ENCODE measurements at regions not wholly inside any gene's neighbourhood (a gene's known extent, or its start where the extent isn't known, plus 50 kb on each side); places are given as distances from the start of the nearest gene placed in this dataset.
"Not testable (repeated sequence)": the region's sequence is repeated elsewhere in the genome, so short reads cannot be mapped to it uniquely, and the experiment has no call there.

DNA sequence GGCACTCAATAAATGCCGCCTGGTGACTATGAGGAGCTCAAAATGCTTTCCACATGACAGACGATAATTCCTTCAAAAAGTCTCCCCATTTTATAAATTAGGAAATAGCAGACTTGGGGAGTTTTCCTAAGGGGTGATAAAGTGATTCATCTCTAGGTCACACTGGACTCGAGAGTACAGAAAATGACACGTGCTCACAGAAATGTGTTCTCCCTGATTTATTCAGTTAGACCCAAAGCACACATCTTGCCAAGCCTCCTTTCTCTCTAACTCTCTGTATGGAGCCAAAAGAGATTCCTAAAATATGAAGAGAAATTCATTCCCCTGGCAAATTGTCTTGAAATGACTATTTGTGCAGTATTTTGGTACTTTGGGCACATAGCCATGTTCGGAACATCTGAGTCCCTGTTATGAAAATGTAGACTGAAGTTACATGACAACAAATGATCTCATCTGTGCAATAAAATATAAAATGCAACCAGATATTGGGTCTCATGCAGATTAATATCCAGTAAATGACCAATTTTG lies 381.1 kb downstream of the TFAP2B start (continued):
- TF ChIP-seq, protein P1, sequence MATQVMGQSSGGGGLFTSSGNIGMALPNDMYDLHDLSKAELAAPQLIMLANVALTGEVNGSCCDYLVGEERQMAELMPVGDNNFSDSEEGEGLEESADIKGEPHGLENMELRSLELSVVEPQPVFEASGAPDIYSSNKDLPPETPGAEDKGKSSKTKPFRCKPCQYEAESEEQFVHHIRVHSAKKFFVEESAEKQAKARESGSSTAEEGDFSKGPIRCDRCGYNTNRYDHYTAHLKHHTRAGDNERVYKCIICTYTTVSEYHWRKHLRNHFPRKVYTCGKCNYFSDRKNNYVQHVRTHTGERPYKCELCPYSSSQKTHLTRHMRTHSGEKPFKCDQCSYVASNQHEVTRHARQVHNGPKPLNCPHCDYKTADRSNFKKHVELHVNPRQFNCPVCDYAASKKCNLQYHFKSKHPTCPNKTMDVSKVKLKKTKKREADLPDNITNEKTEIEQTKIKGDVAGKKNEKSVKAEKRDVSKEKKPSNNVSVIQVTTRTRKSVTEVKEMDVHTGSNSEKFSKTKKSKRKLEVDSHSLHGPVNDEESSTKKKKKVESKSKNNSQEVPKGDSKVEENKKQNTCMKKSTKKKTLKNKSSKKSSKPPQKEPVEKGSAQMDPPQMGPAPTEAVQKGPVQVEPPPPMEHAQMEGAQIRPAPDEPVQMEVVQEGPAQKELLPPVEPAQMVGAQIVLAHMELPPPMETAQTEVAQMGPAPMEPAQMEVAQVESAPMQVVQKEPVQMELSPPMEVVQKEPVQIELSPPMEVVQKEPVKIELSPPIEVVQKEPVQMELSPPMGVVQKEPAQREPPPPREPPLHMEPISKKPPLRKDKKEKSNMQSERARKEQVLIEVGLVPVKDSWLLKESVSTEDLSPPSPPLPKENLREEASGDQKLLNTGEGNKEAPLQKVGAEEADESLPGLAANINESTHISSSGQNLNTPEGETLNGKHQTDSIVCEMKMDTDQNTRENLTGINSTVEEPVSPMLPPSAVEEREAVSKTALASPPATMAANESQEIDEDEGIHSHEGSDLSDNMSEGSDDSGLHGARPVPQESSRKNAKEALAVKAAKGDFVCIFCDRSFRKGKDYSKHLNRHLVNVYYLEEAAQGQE (IDR thresholded peaks at IDR 0.05; ENCODE audit: unreplicated experiment): no peak
- no peak for TF ChIP-seq NANOG (IDR thresholded peaks at IDR 0.05; ENCODE audit: borderline replicate concordance)

DNA sequence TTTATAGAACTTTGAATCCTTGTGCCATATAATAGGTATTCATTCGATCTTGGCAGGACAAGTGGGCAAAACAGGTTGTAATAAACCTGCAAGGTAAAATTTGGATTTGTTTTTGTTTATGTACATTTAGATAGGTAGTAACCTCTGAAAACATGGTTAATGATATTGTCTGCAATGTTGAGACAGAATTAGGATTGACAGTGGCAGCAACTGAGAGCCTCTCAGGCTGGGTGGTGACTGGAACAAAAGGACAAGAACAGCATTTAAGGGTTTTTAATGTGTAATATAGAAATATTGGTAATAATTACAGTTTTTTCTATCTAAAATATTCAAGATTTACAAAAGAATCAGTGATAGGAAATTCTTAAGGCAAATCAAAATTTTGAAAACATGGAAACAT lies 382.0 kb downstream of the TFAP2B start:
- H3K79me2 ChIP-seq (replicated peaks; ENCODE audit: insufficient read depth): no peaks in the 10 kb centered on the region
- H3K27me3 Mint-ChIP-seq (ENCODE audit: insufficient read depth, low read depth, poor library complexity): no peaks in the 10 kb centered on the region
- DNase-seq (ENCODE audit: low spot score) (no peak), ATAC-seq (no peak)
- H3K4me1 ChIP-seq (ENCODE audit: insufficient read depth): no peaks in the 10 kb centered on the region
- no peaks in the 10 kb centered on the region for H3K9me2 ChIP-seq (ENCODE audit: insufficient read depth)
- H4K20me1 ChIP-seq (replicated peaks; ENCODE audit: insufficient read depth): no peaks in the 10 kb centered on the region
- no peaks in the 10 kb centered on the region for H3K36me3 ChIP-seq (ENCODE audit: insufficient read depth)
- no peak overlapping the region for H3K4me3 Mint-ChIP-seq
- H3K27ac Mint-ChIP-seq: no peak overlapping the region
- no peaks in the 10 kb centered on the region for H3F3A ChIP-seq (replicated peaks; ENCODE audit: low read depth)
- no peaks in the 10 kb centered on the region for H3K4me1 Mint-ChIP-seq
- no peak for TF ChIP-seq ZNF114 (CRISPR knock-in tag; IDR thresholded peaks at IDR 0.05)
- TF ChIP-seq POLR2AphosphoS5 (IDR thresholded peaks at IDR 0.05; ENCODE audit: low read depth): no peak
- TF ChIP-seq, protein P1 (IDR thresholded peaks at IDR 0.05; ENCODE audit: unreplicated experiment): no peak
- no peak for TF ChIP-seq JUNB (IDR thresholded peaks at IDR 0.05; ENCODE audit: unreplicated experiment)
- TF ChIP-seq, protein P2, sequence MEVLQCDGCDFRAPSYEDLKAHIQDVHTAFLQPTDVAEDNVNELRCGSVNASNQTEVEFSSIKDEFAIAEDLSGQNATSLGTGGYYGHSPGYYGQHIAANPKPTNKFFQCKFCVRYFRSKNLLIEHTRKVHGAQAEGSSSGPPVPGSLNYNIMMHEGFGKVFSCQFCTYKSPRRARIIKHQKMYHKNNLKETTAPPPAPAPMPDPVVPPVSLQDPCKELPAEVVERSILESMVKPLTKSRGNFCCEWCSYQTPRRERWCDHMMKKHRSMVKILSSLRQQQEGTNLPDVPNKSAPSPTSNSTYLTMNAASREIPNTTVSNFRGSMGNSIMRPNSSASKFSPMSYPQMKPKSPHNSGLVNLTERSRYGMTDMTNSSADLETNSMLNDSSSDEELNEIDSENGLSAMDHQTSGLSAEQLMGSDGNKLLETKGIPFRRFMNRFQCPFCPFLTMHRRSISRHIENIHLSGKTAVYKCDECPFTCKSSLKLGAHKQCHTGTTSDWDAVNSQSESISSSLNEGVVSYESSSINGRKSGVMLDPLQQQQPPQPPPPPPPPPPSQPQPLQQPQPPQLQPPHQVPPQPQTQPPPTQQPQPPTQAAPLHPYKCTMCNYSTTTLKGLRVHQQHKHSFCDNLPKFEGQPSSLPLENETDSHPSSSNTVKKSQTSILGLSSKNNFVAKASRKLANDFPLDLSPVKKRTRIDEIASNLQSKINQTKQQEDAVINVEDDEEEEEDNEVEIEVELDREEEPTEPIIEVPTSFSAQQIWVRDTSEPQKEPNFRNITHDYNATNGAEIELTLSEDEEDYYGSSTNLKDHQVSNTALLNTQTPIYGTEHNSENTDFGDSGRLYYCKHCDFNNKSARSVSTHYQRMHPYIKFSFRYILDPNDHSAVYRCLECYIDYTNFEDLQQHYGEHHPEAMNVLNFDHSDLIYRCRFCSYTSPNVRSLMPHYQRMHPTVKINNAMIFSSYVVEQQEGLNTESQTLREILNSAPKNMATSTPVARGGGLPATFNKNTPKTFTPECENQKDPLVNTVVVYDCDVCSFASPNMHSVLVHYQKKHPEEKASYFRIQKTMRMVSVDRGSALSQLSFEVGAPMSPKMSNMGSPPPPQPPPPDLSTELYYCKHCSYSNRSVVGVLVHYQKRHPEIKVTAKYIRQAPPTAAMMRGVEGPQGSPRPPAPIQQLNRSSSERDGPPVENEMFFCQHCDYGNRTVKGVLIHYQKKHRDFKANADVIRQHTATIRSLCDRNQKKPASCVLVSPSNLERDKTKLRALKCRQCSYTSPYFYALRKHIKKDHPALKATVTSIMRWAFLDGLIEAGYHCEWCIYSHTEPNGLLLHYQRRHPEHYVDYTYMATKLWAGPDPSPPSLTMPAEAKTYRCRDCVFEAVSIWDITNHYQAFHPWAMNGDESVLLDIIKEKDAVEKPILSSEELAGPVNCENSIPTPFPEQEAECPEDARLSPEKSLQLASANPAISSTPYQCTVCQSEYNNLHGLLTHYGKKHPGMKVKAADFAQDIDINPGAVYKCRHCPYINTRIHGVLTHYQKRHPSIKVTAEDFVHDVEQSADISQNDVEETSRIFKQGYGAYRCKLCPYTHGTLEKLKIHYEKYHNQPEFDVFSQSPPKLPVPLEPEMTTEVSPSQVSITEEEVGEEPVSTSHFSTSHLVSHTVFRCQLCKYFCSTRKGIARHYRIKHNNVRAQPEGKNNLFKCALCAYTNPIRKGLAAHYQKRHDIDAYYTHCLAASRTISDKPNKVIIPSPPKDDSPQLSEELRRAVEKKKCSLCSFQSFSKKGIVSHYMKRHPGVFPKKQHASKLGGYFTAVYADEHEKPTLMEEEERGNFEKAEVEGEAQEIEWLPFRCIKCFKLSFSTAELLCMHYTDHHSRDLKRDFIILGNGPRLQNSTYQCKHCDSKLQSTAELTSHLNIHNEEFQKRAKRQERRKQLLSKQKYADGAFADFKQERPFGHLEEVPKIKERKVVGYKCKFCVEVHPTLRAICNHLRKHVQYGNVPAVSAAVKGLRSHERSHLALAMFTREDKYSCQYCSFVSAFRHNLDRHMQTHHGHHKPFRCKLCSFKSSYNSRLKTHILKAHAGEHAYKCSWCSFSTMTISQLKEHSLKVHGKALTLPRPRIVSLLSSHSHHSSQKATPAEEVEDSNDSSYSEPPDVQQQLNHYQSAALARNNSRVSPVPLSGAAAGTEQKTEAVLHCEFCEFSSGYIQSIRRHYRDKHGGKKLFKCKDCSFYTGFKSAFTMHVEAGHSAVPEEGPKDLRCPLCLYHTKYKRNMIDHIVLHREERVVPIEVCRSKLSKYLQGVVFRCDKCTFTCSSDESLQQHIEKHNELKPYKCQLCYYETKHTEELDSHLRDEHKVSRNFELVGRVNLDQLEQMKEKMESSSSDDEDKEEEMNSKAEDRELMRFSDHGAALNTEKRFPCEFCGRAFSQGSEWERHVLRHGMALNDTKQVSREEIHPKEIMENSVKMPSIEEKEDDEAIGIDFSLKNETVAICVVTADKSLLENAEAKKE (CRISPR knock-in tag; IDR thresholded peaks at IDR 0.05): no peak
- no peak for TF ChIP-seq STAT1 (IDR thresholded peaks at IDR 0.05; ENCODE audit: unreplicated experiment)
- no peaks in the 10 kb centered on the region for H3K36me3 Mint-ChIP-seq (ENCODE audit: low read depth)
- H3K9me3 Mint-ChIP-seq: no peaks in the 10 kb centered on the region
- no peak overlapping the region for H3K4me2 ChIP-seq
- H2AFZ ChIP-seq: no peak overlapping the region
- no peak overlapping the region for H3K27ac ChIP-seq (ENCODE audit: low read depth)
- no peaks in the 10 kb centered on the region for H3K27me3 ChIP-seq (ENCODE audit: insufficient read depth)
- no peak overlapping the region for H3K4me3 ChIP-seq

DNA sequence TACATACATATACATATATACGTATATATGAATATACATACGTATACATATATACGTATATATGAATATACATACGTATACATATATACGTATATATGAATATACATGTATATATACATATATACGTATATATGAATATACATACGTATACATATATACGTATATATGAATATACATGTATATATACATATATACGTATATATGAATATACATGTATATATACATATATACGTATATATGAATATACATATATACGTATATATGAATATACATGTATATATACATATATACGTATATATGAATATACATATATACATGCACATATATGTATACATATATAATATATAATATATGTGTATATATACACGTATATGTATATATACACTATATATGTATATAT lies 384.0 kb downstream of the TFAP2B start:
- H3K9me2 ChIP-seq (ENCODE audit: insufficient read depth); H3K27ac Mint-ChIP-seq; H3K27me3 Mint-ChIP-seq (ENCODE audit: insufficient read depth, low read depth, poor library complexity); DNase-seq (ENCODE audit: low spot score); H2AFZ ChIP-seq; H3K4me1 Mint-ChIP-seq; H3K27me3 ChIP-seq (ENCODE audit: insufficient read depth); H3K36me3 ChIP-seq (ENCODE audit: insufficient read depth); H3K27ac ChIP-seq (ENCODE audit: low read depth); H3K36me3 Mint-ChIP-seq (ENCODE audit: low read depth); H3K4me3 Mint-ChIP-seq; H3K4me1 ChIP-seq (ENCODE audit: insufficient read depth); H4K20me1 ChIP-seq (replicated peaks; ENCODE audit: insufficient read depth); ATAC-seq; H3K4me2 ChIP-seq; H3K79me2 ChIP-seq (replicated peaks; ENCODE audit: insufficient read depth); H3F3A ChIP-seq (replicated peaks; ENCODE audit: low read depth); H3K9me3 Mint-ChIP-seq; H3K4me3 ChIP-seq: not testable (repeated sequence)
